K562 (cell line): ENCODE measurements at regions not wholly inside any gene's neighbourhood (a gene's known extent, or its start where the extent isn't known, plus 50 kb on each side); places are given as distances from the start of the nearest gene placed in this dataset.
A peak's percentile ranks its signal among the peaks of the same experiment; 100 is the strongest.

Source experiments
- ATF1 ChIP-seq, 2 experiments: fragments of 450-650 bp in 1 of 2; IDR thresholded peaks; 2 replicates each; pipeline ENCODE4 v1.6.1; 2016; ENCODE audit warnings: missing compliant biosample characterization in 1 of 2, missing genetic modification characterization in 1 of 2
- CBFA2T2 ChIP-seq: fragments of 450-650 bp; conservative IDR thresholded peaks from 2 replicates; pipeline ENCODE4 v1.6.1; 2017; ENCODE audit warnings: mild to moderate bottlenecking
- CHD2 ChIP-seq: IDR thresholded peaks from 2 replicates; pipeline ENCODE4 v1.6.1; 2011; ENCODE audit warnings: low read depth, low read length
- EZH2 ChIP-seq: IDR thresholded peaks from 2 replicates; pipeline ENCODE4 v1.6.1; 2012; ENCODE audit warnings: low read depth, mild to moderate bottlenecking, inconsistent platforms, low read length, borderline replicate concordance
- FOXA3 ChIP-seq, 2 experiments: fragments of 450-650 bp in 1 of 2; sonication (generic) in 1 of 2; formaldehyde crosslinking; IDR thresholded peaks in 1 of 2; conservative IDR thresholded peaks in 1 of 2; 2 replicates each; pipeline versions ENCODE4 v1.4.0 to v1.8.0; 2020 to 2022; ENCODE audit warnings: mild to moderate bottlenecking in 2 of 2, missing genetic modification reagents in 1 of 2
- MLLT1 ChIP-seq, 2 experiments: fragments of 450-650 bp; IDR thresholded peaks; 2 replicates each; pipeline ENCODE4 v1.6.1; 2016
- MNT ChIP-seq, 2 experiments: fragments of 450-650 bp; conservative IDR thresholded peaks; 2 replicates each; pipeline ENCODE4 v1.6.1; 2017; ENCODE audit warnings: mild to moderate bottlenecking in 2 of 2, moderate library complexity in 2 of 2
- PRPF4 ChIP-seq: fragments of 200-400 bp; formaldehyde crosslinking; IDR thresholded peaks from one replicate; pipeline ENCODE4 v1.6.1; 2017; ENCODE audit warnings: low read length, low read depth, mild to moderate bottlenecking; ENCODE audit not compliant: insufficient read depth, poor library complexity, severe bottlenecking
- PTTG1 ChIP-seq: fragments of 450-650 bp; IDR thresholded peaks from 2 replicates; pipeline ENCODE4 v1.6.1; 2016; ENCODE audit warnings: low read depth, mild to moderate bottlenecking, missing genetic modification characterization, missing compliant biosample characterization
- SAP30 ChIP-seq: fragments of 200-600 bp; sonication (generic); IDR thresholded peaks from 2 replicates; pipeline ENCODE4 v1.6.1; 2012; ENCODE audit warnings: borderline replicate concordance, low read depth, mild to moderate bottlenecking, moderate library complexity, low read length, control low read depth, inconsistent platforms; ENCODE audit not compliant: insufficient read depth, poor library complexity, severe bottlenecking
- SETDB1 ChIP-seq: IDR thresholded peaks from one replicate; pipeline ENCODE4 v1.6.1; 2012; ENCODE audit warnings: low read length, control low read depth, inconsistent platforms
- SMARCA4 ChIP-seq: fragments of 450-650 bp; IDR thresholded peaks from 2 replicates; pipeline ENCODE4 v1.6.1; 2016
- SMARCB1 ChIP-seq: IDR thresholded peaks from 2 replicates; pipeline ENCODE4 v1.6.1; 2011; ENCODE audit warnings: improper control_type of control experiment, low read depth; ENCODE audit not compliant: insufficient read length
- SNRNP70 ChIP-seq: fragments of 200-400 bp; formaldehyde crosslinking; optimal IDR thresholded peaks from 2 replicates; pipeline ENCODE3; 2017; ENCODE audit warnings: low read depth, low read length
- TBP ChIP-seq: optimal IDR thresholded peaks from 2 replicates; pipeline ENCODE3; 2011; ENCODE audit warnings: low read depth, low read length, improper control_type of control experiment
- TRIM28 ChIP-seq: fragments of 450-650 bp; IDR thresholded peaks from 2 replicates; pipeline ENCODE4 v1.6.1; 2017
- ZFP1 ChIP-seq: fragments of 450-650 bp; formaldehyde crosslinking; IDR thresholded peaks from 2 replicates; pipeline ENCODE4 v1.4.0; 2020; ENCODE audit warnings: mild to moderate bottlenecking, mixed read lengths
- ZNF133 ChIP-seq: fragments of 250-450 bp; sonication (Bioruptor Pico); IDR thresholded peaks from 2 replicates; pipeline ENCODE4 v1.4.0; 2020; ENCODE audit warnings: mild to moderate bottlenecking
- ZNF780A ChIP-seq: fragments of 250-450 bp; sonication (Bioruptor Pico); IDR thresholded peaks from 2 replicates; pipeline ENCODE4 v1.5.0; 2021; ENCODE audit warnings: mild to moderate bottlenecking
- TF ChIP-seq, protein P1 (sequence below): fragments of 450-650 bp; IDR thresholded peaks from 2 replicates; pipeline ENCODE4 v1.7.1; 2018; ENCODE audit warnings: mild to moderate bottlenecking, low read depth; ENCODE audit not compliant: partially characterized antibody
- TF ChIP-seq, protein P2 (sequence below), 2 experiments: fragments of 250-450 bp in 1 of 2; fragments of 450-650 bp in 1 of 2; sonication (Bioruptor Pico) in 1 of 2; IDR thresholded peaks; 2 replicates each; pipeline versions ENCODE4 v1.6.1 to v1.8.0; 2016 to 2021; ENCODE audit warnings: mild to moderate bottlenecking in 2 of 2, moderate library complexity in 2 of 2, missing compliant biosample characterization in 1 of 2, missing genetic modification characterization in 1 of 2
- TF ChIP-seq, protein P3 (sequence below): fragments of 200-800 bp; sonication (Bioruptor generic); IDR thresholded peaks from 2 replicates; pipeline ENCODE4 v1.6.1; 2017; ENCODE audit warnings: missing genetic modification characterization, missing compliant biosample characterization

- TF ChIP-seq SMARCB1: no peak
- TF ChIP-seq FOXA3 (CRISPR knock-in tag; conservative IDR thresholded peaks at IDR 0.05 in 1 of 2, IDR thresholded peaks at IDR 0.05 in 1 of 2): peak; percentile 90 to 92
- no peak for TF ChIP-seq ZNF780A (CRISPR knock-in tag)
- TF ChIP-seq PRPF4: no peak
- TF ChIP-seq TRIM28: no peak
- no peak for TF ChIP-seq TBP
- TF ChIP-seq, protein P1, sequence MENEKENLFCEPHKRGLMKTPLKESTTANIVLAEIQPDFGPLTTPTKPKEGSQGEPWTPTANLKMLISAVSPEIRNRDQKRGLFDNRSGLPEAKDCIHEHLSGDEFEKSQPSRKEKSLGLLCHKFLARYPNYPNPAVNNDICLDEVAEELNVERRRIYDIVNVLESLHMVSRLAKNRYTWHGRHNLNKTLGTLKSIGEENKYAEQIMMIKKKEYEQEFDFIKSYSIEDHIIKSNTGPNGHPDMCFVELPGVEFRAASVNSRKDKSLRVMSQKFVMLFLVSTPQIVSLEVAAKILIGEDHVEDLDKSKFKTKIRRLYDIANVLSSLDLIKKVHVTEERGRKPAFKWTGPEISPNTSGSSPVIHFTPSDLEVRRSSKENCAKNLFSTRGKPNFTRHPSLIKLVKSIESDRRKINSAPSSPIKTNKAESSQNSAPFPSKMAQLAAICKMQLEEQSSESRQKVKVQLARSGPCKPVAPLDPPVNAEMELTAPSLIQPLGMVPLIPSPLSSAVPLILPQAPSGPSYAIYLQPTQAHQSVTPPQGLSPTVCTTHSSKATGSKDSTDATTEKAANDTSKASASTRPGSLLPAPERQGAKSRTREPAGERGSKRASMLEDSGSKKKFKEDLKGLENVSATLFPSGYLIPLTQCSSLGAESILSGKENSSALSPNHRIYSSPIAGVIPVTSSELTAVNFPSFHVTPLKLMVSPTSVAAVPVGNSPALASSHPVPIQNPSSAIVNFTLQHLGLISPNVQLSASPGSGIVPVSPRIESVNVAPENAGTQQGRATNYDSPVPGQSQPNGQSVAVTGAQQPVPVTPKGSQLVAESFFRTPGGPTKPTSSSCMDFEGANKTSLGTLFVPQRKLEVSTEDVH: peak; percentile 33
- no peak for TF ChIP-seq ZFP1
- no peak for TF ChIP-seq ZNF133 (CRISPR knock-in tag)
- no peak for TF ChIP-seq PTTG1
- TF ChIP-seq SMARCA4: peak; percentile 79
- TF ChIP-seq CBFA2T2: peak; percentile 84
- TF ChIP-seq SETDB1: no peak
- TF ChIP-seq SNRNP70: no peak
- TF ChIP-seq EZH2: no peak
- TF ChIP-seq, protein P2, sequence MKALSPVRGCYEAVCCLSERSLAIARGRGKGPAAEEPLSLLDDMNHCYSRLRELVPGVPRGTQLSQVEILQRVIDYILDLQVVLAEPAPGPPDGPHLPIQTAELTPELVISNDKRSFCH (CRISPR knock-in tag; IDR thresholded peaks at IDR 0.05): no peak
- TF ChIP-seq, protein P2 (tag; IDR thresholded peaks at IDR 0.05): peak; percentile 55; the same call in 1 of the 2 replicates
- peak in 1 of 2 experiments; percentile 63; a peak in 1 of 4 replicates for TF ChIP-seq MLLT1 (IDR thresholded peaks at IDR 0.05)
- TF ChIP-seq SAP30: no peak
- TF ChIP-seq ATF1 (CRISPR knock-in tag; IDR thresholded peaks at IDR 0.05): no peak
- peak; percentile 64 for TF ChIP-seq ATF1 (tag; IDR thresholded peaks at IDR 0.05)
- TF ChIP-seq, protein P3, sequence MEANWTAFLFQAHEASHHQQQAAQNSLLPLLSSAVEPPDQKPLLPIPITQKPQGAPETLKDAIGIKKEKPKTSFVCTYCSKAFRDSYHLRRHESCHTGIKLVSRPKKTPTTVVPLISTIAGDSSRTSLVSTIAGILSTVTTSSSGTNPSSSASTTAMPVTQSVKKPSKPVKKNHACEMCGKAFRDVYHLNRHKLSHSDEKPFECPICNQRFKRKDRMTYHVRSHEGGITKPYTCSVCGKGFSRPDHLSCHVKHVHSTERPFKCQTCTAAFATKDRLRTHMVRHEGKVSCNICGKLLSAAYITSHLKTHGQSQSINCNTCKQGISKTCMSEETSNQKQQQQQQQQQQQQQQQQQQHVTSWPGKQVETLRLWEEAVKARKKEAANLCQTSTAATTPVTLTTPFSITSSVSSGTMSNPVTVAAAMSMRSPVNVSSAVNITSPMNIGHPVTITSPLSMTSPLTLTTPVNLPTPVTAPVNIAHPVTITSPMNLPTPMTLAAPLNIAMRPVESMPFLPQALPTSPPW (CRISPR knock-in tag): peak; percentile 67
- peak in 1 of 2 experiments; percentile 21; a peak in 1 of 4 replicates for TF ChIP-seq MNT (conservative IDR thresholded peaks at IDR 0.05)
- no peak for TF ChIP-seq CHD2
Observed at GRCh38 chr2:38440655-38441054, 63.6 kb upstream of the ATL2 start (continued).
